HG03575 (cell line): ENCODE measurements at regions not wholly inside any gene's neighbourhood (a gene's known extent, or its start where the extent isn't known, plus 50 kb on each side); places are given as distances from the start of the nearest gene placed in this dataset.
"Not testable (repeated sequence)": the region's sequence is repeated elsewhere in the genome, so short reads cannot be mapped to it uniquely, and the experiment has no call there.

ENCODE experiments used
- ATAC-seq: cut with Tn5 transposase; IDR thresholded peaks from one replicate; pipeline ENCODE4 v1.9.1; 2021; ENCODE audit not compliant: unreplicated experiment, insufficient number of reproducible peaks, low FRiP score; ENCODE audit errors: extremely low read depth

GRCh38 chr7:65453341-65454030 is 79.8 kb downstream of the ZNF92 start:
- no peak for ATAC-seq

- ATAC-seq = no peak
Measured at GRCh38 chr7:65454469-65454868, 80.8 kb downstream of the ZNF92 start.

GRCh38 chr7:65455050-65455449 is 81.4 kb downstream of the ZNF92 start:
- not testable (repeated sequence) for ATAC-seq

- no peak for ATAC-seq
Measured at GRCh38 chr7:65457705-65458104, 84.0 kb downstream of the ZNF92 start.

- no peak for ATAC-seq
Measured at GRCh38 chr7:65459438-65459837, 85.8 kb downstream of the ZNF92 start.

GRCh38 chr7:65462148-65462716 is 88.6 kb downstream of the ZNF92 start:
- no peak for ATAC-seq

- ATAC-seq = no peak
Measured at GRCh38 chr7:65463184-65463583, 89.5 kb downstream of the ZNF92 start.

GRCh38 chr7:65469919-65470558 is 96.4 kb downstream of the ZNF92 start:
- ATAC-seq = not testable (repeated sequence)

- no peak for ATAC-seq
Measured at GRCh38 chr7:65471587-65471986, 97.9 kb downstream of the ZNF92 start.

GRCh38 chr7:65475040-65475726 is 101.5 kb downstream of the ZNF92 start:
- ATAC-seq = no peak

- ATAC-seq = no peak
Measured at GRCh38 chr7:65475734-65476319, 102.2 kb downstream of the ZNF92 start.

GRCh38 chr7:65477326-65477725 is 103.7 kb downstream of the ZNF92 start:
- no peak for ATAC-seq

- no peak for ATAC-seq
Measured at GRCh38 chr7:65489260-65489767, 115.7 kb downstream of the ZNF92 start.

GRCh38 chr7:65496697-65497096 is 123.0 kb downstream of the ZNF92 start:
- not testable (repeated sequence) for ATAC-seq

GRCh38 chr7:65503434-65504152 is 129.9 kb downstream of the ZNF92 start:
- no peak for ATAC-seq

GRCh38 chr7:65504504-65505319 is 131.1 kb downstream of the ZNF92 start:
- ATAC-seq = not testable (repeated sequence)

- ATAC-seq = not testable (repeated sequence)
Measured at GRCh38 chr7:65505320-65505633, 131.6 kb downstream of the ZNF92 start.
